ENCODE measurements at regions not wholly inside any gene's neighbourhood (a gene's known extent, or its start where the extent isn't known, plus 50 kb on each side); places are given as distances from the start of the nearest gene placed in this dataset.

DNA sequence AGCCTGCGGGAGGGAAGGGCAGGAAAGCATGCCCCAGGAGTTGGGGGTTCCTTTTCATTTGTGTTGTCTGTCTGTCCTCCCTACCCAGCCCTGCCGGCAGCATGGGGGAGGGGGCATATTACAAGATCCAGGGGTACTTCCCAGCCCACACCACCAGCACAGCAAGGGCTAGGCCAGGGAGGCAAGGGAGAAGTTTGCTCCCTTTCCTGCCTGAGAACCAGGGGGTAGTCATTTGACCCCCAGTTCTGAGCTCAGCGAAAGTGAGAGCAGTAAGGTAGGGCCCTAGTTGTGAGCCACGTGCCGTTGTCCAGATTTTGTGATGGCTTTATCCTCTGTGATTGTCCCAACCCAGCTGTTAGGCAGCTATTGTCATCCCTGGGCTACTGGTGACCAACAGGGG is 364.7 kb downstream of the BCL11B start:
- FAIRE-seq (no peak), DNase-seq (ENCODE audit: low read depth, low spot score) (no peak)
- BruUV-seq (replicated peaks): no TSS peak
- intact Hi-C loops (cut with micrococcal nuclease): no loop called here
- TF ChIP-seq, protein P1, sequence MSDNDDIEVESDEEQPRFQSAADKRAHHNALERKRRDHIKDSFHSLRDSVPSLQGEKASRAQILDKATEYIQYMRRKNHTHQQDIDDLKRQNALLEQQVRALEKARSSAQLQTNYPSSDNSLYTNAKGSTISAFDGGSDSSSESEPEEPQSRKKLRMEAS (IDR thresholded peaks at IDR 0.05; ENCODE audit: insufficient read depth, insufficient read length): no peak
- TF ChIP-seq FOS (IDR thresholded peaks at IDR 0.05; ENCODE audit: borderline replicate concordance, insufficient read depth, low read length): no peak
- TF ChIP-seq POLR2A (IDR thresholded peaks at IDR 0.05; ENCODE audit: low read depth, low read length): no peak
- TF ChIP-seq EZH2 (IDR thresholded peaks at IDR 0.05; ENCODE audit: borderline replicate concordance, low read depth, low read length, severe bottlenecking): no peak
- no peak for TF ChIP-seq MYC (IDR thresholded peaks at IDR 0.05; ENCODE audit: low read depth, low read length)
- TF ChIP-seq POLR2AphosphoS5 (IDR thresholded peaks at IDR 0.05; ENCODE audit: insufficient read depth, low read depth, low read length): no peak
- TF ChIP-seq JUN (IDR thresholded peaks at IDR 0.05; ENCODE audit: borderline replicate concordance, insufficient read depth, insufficient read length, low read depth): no peak
- TF ChIP-seq GATA2 (IDR thresholded peaks at IDR 0.05; ENCODE audit: insufficient read depth, insufficient read length, low read depth, low read length): no peak
- TF ChIP-seq, protein P2, sequence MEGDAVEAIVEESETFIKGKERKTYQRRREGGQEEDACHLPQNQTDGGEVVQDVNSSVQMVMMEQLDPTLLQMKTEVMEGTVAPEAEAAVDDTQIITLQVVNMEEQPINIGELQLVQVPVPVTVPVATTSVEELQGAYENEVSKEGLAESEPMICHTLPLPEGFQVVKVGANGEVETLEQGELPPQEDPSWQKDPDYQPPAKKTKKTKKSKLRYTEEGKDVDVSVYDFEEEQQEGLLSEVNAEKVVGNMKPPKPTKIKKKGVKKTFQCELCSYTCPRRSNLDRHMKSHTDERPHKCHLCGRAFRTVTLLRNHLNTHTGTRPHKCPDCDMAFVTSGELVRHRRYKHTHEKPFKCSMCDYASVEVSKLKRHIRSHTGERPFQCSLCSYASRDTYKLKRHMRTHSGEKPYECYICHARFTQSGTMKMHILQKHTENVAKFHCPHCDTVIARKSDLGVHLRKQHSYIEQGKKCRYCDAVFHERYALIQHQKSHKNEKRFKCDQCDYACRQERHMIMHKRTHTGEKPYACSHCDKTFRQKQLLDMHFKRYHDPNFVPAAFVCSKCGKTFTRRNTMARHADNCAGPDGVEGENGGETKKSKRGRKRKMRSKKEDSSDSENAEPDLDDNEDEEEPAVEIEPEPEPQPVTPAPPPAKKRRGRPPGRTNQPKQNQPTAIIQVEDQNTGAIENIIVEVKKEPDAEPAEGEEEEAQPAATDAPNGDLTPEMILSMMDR (IDR thresholded peaks at IDR 0.05; ENCODE audit: extremely low read depth in 1 of 2, insufficient read depth in 1 of 2, low read depth in 1 of 2, low read length in 2 of 2): no peak
- H3K27ac ChIP-seq (ENCODE audit: insufficient read depth, low read depth, low read length): no peak overlapping the region
- no peaks in the 10 kb centered on the region for H3K27me3 ChIP-seq (ENCODE audit: control insufficient read depth in 2 of 2, insufficient read depth in 2 of 2, low read length in 2 of 2)
- H4K20me1 ChIP-seq (replicated peaks; ENCODE audit: control insufficient read depth, extremely low read depth, insufficient read depth, low read length): no peaks in the 10 kb centered on the region
- dilution Hi-C loops (cut with MboI; ENCODE audit: extremely low pct_ligation_motif_present, low sequenced_read_pairs): no loop called here
- H3K36me3 ChIP-seq (ENCODE audit: control insufficient read depth in 2 of 2, extremely low read depth in 1 of 2, insufficient read depth in 2 of 2, low read length in 2 of 2): no peaks in the 10 kb centered on the region
- peaks cover 4% of the 10 kb centered on the region for H3K9me3 ChIP-seq (replicated peaks; ENCODE audit: control insufficient read depth, insufficient read depth, low read length)
- H3K79me2 ChIP-seq (ENCODE audit: control insufficient read depth, insufficient read depth, low read length): no peaks in the 10 kb centered on the region
- H3K4me1 ChIP-seq (ENCODE audit: control insufficient read depth, extremely low read depth, insufficient read depth, low read length): no peaks in the 10 kb centered on the region
- no peak overlapping the region for H3K4me2 ChIP-seq (ENCODE audit: insufficient read depth, low read length)
- ChIA-PET CTCF (no interaction called here), POLR2A (no interaction called here)
- no peak overlapping the region for H3K4me3 ChIP-seq (replicated peaks in 1 of 3; ENCODE audit: insufficient read depth in 1 of 3, low read depth in 1 of 3, low read length in 3 of 3)
- H3K9ac ChIP-seq (replicated peaks; ENCODE audit: extremely low read depth, insufficient read depth, low read length): no peak overlapping the region
- H3K9me1 ChIP-seq (replicated peaks; ENCODE audit: control insufficient read depth, extremely low read depth, insufficient read depth, low read length): no peaks in the 10 kb centered on the region
- H2AFZ ChIP-seq (ENCODE audit: low read depth, low read length): no peak overlapping the region
